ENCODE measurements at regions not wholly inside any gene's neighbourhood (a gene's known extent, or its start where the extent isn't known, plus 50 kb on each side); places are given as distances from the start of the nearest gene placed in this dataset.

GRCh38 chr9:99401680-99402504 lies 179.8 kb downstream of the SEC61B start:
- TF ChIP-seq EGR1 (IDR thresholded peaks at IDR 0.05; ENCODE audit: borderline replicate concordance, low read depth, low read length): no peak
- TF ChIP-seq CTCF (IDR thresholded peaks at IDR 0.05; ENCODE audit: control extremely low read depth in 1 of 3, insufficient read depth in 1 of 3, low read depth in 1 of 3, low read length in 3 of 3): no peak
- no peak for TF ChIP-seq EZH2 (IDR thresholded peaks at IDR 0.05; ENCODE audit: low read depth, low read length, severe bottlenecking)
- no peak for TF ChIP-seq POLR2AphosphoS5 (IDR thresholded peaks at IDR 0.05; ENCODE audit: low read depth, low read length)
- TF ChIP-seq EP300 (IDR thresholded peaks at IDR 0.05; ENCODE audit: borderline replicate concordance in 1 of 2, low read depth in 2 of 2, low read length in 2 of 2): no peak
- no peak for TF ChIP-seq E2F6 (IDR thresholded peaks at IDR 0.05)
- TF ChIP-seq BCL11A (IDR thresholded peaks at IDR 0.05; ENCODE audit: low read depth in 2 of 2, low read length in 2 of 2): no peak
- no peak for TF ChIP-seq CHD2 (IDR thresholded peaks at IDR 0.05; ENCODE audit: low read length)
- no peak for TF ChIP-seq GABPA (IDR thresholded peaks at IDR 0.05; ENCODE audit: borderline replicate concordance, insufficient read depth, low read length)
- no peak for TF ChIP-seq SRF (IDR thresholded peaks at IDR 0.05; ENCODE audit: low read depth, low read length)
